Fibroblast of the aortic adventitia (primary cell): ENCODE measurements at regions not wholly inside any gene's neighbourhood (a gene's known extent, or its start where the extent isn't known, plus 50 kb on each side); places are given as distances from the start of the nearest gene placed in this dataset.

Experiments used
- DNase-seq: peaks from one replicate; pipeline ENCODE4 v3.0.0-alpha.2; 2010; ENCODE audit warnings: low read depth
- H3K4me3 ChIP-seq: 2 replicates; pipeline ENCODE4 v1.5.1; 2011; ENCODE audit warnings: low read depth, mild to moderate bottlenecking, control low read depth, low read length, moderate library complexity
- TF ChIP-seq, protein P1 (sequence below): IDR thresholded peaks from 2 replicates; pipeline ENCODE4 v1.5.1; 2011; ENCODE audit warnings: mild to moderate bottlenecking, low read length, control low read depth, inconsistent platforms; ENCODE audit not compliant: insufficient read depth

DNA sequence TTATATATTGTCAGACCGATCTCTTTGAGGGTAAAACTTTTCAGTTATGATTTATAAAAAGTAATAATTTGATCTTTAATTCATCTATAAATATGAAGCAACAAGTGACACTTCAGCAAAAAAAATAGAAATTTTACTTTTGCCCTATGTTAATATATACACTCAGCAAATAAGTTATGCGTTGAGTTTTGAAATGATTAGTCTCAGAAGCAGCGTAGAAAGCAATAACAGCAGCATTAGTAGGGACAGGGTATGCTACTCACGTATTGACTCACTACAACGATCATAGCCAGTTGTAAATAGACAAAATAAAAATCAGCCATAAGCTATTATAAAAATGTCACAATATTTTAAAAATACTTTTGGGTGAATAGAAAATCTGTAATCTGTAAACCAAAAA, 1229.2 kb downstream of the ADGRL3 start:
- no peak for DNase-seq
- TF ChIP-seq, protein P1, sequence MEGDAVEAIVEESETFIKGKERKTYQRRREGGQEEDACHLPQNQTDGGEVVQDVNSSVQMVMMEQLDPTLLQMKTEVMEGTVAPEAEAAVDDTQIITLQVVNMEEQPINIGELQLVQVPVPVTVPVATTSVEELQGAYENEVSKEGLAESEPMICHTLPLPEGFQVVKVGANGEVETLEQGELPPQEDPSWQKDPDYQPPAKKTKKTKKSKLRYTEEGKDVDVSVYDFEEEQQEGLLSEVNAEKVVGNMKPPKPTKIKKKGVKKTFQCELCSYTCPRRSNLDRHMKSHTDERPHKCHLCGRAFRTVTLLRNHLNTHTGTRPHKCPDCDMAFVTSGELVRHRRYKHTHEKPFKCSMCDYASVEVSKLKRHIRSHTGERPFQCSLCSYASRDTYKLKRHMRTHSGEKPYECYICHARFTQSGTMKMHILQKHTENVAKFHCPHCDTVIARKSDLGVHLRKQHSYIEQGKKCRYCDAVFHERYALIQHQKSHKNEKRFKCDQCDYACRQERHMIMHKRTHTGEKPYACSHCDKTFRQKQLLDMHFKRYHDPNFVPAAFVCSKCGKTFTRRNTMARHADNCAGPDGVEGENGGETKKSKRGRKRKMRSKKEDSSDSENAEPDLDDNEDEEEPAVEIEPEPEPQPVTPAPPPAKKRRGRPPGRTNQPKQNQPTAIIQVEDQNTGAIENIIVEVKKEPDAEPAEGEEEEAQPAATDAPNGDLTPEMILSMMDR, result no peak
- H3K4me3 ChIP-seq, result no peak overlapping the region

DNA sequence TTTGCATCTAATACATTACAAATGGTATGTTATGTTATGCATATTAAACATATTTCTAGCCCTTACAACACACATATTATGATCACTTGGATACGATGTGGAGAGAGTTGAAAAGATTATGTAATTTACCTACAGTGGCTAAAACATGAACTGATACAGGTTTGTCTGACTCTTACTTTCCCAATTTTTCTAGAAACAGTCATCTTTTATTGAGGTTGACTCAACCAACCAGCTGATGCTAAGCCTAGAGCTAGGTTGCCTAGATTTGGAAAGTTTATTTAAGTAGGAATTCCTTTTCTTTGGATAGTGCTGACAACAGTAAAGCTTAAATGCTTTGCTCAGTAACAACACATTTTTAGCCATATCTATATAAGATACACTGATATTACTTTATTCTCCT, 1215.1 kb downstream of the ADGRL3 start:
- no peak overlapping the region for H3K4me3 ChIP-seq
- TF ChIP-seq, protein P1, result no peak
- DNase-seq, result no peak

DNA sequence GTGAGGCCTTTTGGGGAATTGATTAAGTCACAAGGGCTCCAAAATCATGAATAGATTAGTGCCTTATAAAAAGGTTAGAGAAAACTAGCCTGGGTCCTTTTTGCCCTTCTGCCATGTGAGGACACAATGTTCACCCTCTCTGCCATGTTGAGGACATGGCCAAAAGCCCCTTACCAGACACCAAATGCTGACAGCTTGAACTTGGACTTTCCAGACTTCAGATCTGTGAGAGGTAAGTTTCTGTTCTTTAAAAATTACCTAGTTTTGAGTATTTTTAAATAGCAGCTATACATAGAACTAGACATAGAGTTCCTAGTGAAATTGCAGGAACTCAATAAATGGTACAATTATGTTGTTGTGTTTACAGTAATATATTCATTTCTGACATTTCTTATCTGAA, 1214.4 kb downstream of the ADGRL3 start:
- TF ChIP-seq, protein P1, result no peak
- DNase-seq, result no peak
- H3K4me3 ChIP-seq, result no peak overlapping the region

DNA sequence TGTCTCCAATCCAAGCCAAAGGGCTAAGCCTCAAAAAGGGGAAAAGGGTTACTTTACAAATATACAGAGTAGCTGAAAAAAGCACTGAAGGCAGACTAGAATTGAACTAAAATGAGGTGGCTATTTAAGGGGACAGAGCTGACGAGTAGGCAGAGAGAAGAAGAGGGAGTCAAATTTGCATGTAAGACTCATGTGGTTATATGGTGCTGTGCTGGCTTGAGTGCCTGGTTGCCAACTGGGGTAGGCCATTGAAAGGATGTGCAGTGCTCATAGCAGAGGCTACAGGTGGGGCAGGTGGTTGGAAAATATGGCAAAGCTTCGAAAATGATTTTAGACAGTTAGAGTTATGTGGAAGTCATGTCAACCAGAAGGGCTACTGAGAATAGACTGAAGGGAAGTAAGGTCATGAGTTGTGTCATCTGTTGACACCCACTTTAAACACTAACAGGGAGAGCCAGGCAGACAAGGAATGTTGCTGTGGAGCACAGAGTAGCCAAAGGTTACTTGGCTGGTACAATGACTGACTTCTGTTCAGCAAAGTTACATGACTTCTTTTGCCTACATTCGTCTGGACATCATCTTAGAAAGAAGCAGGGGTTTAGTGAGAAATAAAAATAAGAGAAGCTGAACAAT, 1210.4 kb downstream of the ADGRL3 start:
- no peak overlapping the region for H3K4me3 ChIP-seq
- DNase-seq, result no peak
- TF ChIP-seq, protein P1, result no peak

DNA sequence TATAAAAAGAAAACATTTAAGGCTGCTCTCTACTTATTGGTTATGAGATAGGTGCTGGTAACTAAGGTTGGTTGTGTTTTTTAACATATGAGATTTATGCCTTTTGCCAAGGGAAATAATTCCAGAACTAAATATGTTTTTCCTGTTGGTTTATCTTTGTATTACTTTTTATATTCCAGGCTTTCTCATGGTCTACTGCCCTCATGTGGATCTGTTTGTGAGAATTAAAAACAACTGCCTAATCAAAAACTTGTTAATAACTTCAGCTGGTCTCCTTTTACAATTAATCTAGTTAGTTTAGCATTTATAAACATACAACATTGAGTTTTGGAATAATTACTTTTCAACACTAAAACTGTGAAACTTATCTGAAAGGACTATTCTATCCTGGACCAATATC, 1208.3 kb downstream of the ADGRL3 start:
- TF ChIP-seq, protein P1, result no peak
- no peak for DNase-seq
- no peak overlapping the region for H3K4me3 ChIP-seq

DNA sequence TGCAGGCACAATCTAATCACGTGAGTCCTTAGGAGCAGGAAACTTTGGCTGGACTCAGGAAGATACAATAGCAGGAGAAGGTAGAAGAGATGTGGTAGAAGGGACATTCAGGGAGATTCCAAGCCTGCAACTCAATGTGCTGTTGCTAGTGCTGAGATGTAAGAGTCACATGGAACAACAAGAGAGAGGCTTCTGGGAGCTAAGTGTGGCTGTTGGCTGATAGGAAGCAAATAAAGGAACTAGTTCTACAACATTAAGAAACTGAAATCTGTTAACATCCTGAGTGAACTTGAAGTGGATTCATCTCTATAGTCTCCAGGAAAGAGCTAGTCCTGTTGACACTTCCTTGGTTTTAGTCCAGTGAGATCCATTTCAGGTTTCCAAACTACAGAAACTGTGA, 1207.4 kb downstream of the ADGRL3 start:
- no peak for DNase-seq
- no peak overlapping the region for H3K4me3 ChIP-seq
- TF ChIP-seq, protein P1, result no peak

DNA sequence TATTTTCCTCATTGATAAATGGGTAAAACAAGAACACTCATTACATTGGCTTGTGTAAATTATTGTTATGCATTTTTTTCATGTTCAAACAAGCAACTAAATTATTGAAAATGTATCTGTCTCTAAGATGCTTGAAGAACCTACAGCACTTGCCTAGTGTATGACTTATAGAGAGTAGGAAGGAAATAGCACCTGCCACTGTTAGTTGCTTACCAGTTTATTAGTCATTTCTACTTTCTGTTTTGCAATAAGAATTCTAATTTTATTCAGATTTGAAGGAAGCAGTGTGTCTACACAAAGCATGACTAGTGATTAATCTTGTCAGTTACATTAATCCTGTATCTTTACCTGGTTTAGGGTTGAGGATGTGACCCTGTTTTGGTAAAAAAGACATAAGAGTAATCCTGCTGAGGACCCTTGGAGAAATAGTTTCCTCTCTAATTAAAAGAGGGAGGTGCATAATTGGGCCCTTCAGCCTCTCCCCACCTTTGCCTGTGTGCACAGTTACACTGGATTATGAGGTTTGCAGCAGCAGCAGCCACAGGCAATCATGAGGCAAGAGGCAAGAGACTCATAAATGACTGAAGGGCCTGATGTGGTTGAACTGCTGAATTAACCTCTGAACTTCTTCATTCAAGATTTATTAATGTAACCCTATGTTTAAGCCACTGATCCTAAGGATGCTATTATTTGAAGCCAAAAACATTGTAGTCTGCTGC, 1202.1 kb downstream of the ADGRL3 start:
- H3K4me3 ChIP-seq, result no peak overlapping the region
- TF ChIP-seq, protein P1, result no peak
- DNase-seq, result no peak
